ENCODE measurements at regions not wholly inside any gene's neighbourhood (a gene's known extent, or its start where the extent isn't known, plus 50 kb on each side); places are given as distances from the start of the nearest gene placed in this dataset.
"Not testable (repeated sequence)": the region's sequence is repeated elsewhere in the genome, so short reads cannot be mapped to it uniquely, and the experiment has no call there.

DNA sequence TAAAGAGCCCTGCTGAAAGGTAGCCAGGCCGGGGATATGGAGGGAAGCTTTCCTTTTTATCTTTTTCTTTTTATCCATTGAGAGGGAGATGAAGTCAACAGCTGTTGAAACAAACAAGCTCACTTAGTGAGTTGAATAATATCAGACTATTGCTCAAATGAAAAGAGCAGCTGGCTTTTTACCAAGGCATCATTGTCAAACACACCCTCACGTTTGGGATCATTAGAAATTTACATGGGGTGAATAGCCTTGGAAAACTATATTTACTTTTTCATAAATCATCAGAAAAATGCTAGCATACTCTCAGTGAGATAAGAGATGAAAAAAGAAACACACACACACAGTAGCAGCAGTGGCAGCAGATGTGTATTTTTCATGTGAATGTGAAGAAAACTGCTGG, 71.5 kb upstream of the HNMT start:
- ATAC-seq = no peak

- no peak for ATAC-seq
Measured at GRCh38 chr2:137893145-137893544, 71.1 kb upstream of the HNMT start.

DNA sequence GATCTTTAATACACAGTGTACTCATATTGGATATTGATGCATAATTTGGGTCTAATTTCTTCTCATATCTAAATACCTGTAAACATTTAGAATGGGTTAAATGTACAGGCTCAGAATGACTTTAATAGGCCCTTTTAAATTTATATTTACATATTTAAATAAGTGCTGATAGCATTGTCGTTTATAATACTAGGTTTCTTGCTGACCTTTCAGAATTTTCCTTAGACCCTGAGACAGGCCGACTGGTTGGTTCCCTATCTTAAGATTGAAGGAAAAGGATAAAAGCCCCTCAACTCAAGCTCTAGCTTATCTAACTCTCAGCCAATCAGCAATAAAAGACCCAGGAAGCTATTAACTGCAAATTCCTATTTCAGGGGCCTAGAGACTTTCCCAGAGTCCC, 67.8 kb upstream of the HNMT start:
- no peak for ATAC-seq

DNA sequence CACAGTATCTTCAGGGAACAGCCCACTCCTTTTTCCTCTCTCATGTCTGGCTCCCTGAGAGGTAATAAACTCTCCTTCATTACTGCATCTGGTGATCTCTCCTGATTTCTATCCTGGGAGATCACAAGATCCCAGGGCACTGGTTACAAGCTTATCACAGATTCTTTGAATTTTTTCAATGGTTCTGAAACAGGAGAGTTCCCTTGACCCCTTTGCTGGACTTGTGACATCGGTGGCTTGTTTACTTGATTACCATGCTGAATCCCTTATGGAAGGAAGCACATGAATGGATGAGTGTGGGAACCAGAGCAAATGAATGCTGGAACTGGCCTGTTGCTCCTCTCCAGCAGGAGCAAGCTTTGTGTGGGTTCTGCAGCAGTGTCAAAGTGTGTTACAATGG, 67.2 kb upstream of the HNMT start:
- no peak for ATAC-seq

DNA sequence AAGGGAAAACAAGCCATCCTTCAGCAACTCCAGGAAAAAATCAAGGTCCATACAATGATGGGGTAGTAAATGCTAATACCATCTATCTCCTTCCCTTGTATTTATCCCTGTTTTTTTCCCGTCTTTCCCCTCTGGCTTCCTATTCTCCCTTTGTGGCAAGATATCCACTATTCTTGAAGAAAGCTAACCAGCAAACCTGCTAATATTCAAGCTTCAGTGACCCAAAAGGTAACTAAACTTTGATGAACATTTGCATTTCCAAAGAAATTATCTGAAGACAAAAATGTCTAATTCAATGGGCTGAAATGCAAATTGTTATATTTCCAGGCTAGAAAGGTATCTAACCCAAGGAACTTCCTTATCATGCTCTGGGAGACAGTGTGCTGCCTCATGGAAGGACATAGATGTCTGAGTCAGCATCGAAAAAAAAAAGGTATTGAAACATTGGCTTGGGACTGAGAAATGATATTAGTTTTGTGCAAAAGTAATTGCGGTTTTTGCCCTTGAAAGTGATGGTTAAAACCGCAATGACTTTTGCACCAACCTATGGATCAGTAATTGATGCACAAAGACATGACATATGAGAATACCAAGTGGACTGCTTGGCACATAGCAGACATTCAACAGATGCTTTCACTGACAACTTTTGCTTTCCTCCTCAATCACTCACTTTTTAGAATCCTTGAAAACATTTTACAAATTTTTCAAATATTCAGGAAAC, 63.7 kb upstream of the HNMT start:
- no peak for ATAC-seq

GRCh38 chr2:137910641-137911040, 53.6 kb upstream of the HNMT start:
- ATAC-seq = no peak

GRCh38 chr2:137912371-137912770, 51.9 kb upstream of the HNMT start:
- ATAC-seq = no peak

DNA sequence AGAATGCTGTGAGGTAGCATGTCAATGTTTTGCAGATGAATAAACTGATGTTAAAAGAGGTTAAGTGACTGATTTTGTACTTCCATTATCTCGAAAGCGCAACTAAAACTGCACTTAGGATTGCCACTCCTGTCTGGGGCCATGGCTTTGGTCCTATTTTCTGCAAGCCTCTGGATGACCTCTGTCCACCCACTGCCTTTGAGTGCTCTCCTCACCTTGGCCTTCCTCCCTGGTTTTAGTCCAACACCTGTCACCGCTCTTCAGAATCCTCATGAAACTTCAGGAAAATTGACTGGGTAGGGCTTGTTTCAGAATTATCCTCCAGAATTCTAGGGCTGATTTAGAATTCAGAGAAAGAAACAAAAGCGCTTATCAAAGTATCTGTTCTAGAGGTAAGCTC, 51.1 kb upstream of the HNMT start:
- no peak for ATAC-seq

DNA sequence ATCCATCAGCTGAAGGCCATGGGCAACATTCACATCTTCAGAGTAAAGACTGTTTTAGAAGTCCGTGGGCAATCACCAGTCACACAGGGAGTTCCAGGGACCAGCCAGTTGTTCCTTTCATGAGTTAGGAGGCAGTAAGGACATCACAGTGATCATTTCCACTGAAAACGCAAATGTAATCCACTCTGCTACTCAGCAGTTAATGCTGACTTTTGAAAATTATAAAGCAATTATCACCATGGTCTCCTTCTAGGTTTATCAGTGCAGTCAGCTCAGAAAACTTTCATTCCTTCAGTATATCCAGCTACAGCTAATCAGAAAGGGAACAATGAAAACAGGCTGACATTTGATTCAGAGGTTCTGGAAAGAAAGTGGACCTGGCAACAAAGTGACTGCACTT, 50.6 kb upstream of the HNMT start:
- not testable (repeated sequence) for ATAC-seq
